Activated gamma-delta T cell treated with Interleukin-2 at 50 U/mL for 16 hours (primary cell): ENCODE measurements at regions not wholly inside any gene's neighbourhood (a gene's known extent, or its start where the extent isn't known, plus 50 kb on each side); places are given as distances from the start of the nearest gene placed in this dataset.

Source experiments
- DNase-seq: peaks from one replicate; pipeline ENCODE4 v3.0.0-alpha.2; 2020

- no peak for DNase-seq
These were observed 450.0 kb upstream of the RASGEF1B start for GRCh38 chr4:81921751-81922159.

GRCh38 chr4:81919810-81920209 is 448.1 kb upstream of the RASGEF1B start:
- DNase-seq = no peak

GRCh38 chr4:81919223-81919622 is 447.5 kb upstream of the RASGEF1B start:
- no peak for DNase-seq

GRCh38 chr4:81915430-81915829 is 443.7 kb upstream of the RASGEF1B start:
- DNase-seq = no peak

- no peak for DNase-seq
These were observed 442.9 kb upstream of the RASGEF1B start for GRCh38 chr4:81914623-81915022.

- DNase-seq = peak; percentile 46
These were observed 441.7 kb upstream of the RASGEF1B start for GRCh38 chr4:81913427-81913879.

- DNase-seq = no peak
These were observed 440.8 kb upstream of the RASGEF1B start for GRCh38 chr4:81912376-81913030.

GRCh38 chr4:81906905-81907304 is 435.2 kb upstream of the RASGEF1B start:
- no peak for DNase-seq

GRCh38 chr4:81905971-81906370 is 434.3 kb upstream of the RASGEF1B start:
- DNase-seq = no peak

GRCh38 chr4:81904121-81904520 is 432.4 kb upstream of the RASGEF1B start:
- DNase-seq = no peak

GRCh38 chr4:81903212-81903611 is 431.5 kb upstream of the RASGEF1B start:
- DNase-seq = no peak

- DNase-seq = no peak
These were observed 427.3 kb upstream of the RASGEF1B start for GRCh38 chr4:81898862-81899504.

- no peak for DNase-seq
These were observed 425.2 kb upstream of the RASGEF1B start for GRCh38 chr4:81896936-81897335.

GRCh38 chr4:81891005-81891996 is 419.6 kb upstream of the RASGEF1B start:
- DNase-seq = no peak

- DNase-seq = no peak
These were observed 413.3 kb upstream of the RASGEF1B start for GRCh38 chr4:81884986-81885385.

GRCh38 chr4:81883530-81884450 is 412.1 kb upstream of the RASGEF1B start:
- no peak for DNase-seq

- no peak for DNase-seq
These were observed 411.3 kb upstream of the RASGEF1B start for GRCh38 chr4:81883004-81883403.

- no peak for DNase-seq
These were observed 410.3 kb upstream of the RASGEF1B start for GRCh38 chr4:81881855-81882621.

- DNase-seq = no peak
These were observed 404.4 kb upstream of the RASGEF1B start for GRCh38 chr4:81876106-81876505.

GRCh38 chr4:81874661-81875515 is 403.2 kb upstream of the RASGEF1B start:
- no peak for DNase-seq

- DNase-seq = no peak
These were observed 398.6 kb upstream of the RASGEF1B start for GRCh38 chr4:81870275-81870674.
